Calu3 (cell line): ENCODE measurements at regions not wholly inside any gene's neighbourhood (a gene's known extent, or its start where the extent isn't known, plus 50 kb on each side); places are given as distances from the start of the nearest gene placed in this dataset.

Experiments used
- BruUV-seq: library from RNA; stranded (reverse); fragments of 400-500 nt; replicated peaks from 2 replicates; lab custom pipeline; 2021; lab: Mats Ljungman, UMichigan
- CTCF ChIA-PET: fragments of 300-600 bp; sonication (Branson Sonifier 250); formaldehyde crosslinking; loops from one replicate; lab custom pipeline; 2022; ENCODE audit warnings: antibody characterized with exemption; lab: Charles Lee
- DNase-seq: peaks from one replicate; pipeline ENCODE4 v3.0.0; 2022
- H3K27ac Mint-ChIP-seq: one replicate; pipeline ENCODE4 v1.8.0; 2022; ENCODE audit warnings: mixed read lengths; ENCODE audit not compliant: unreplicated experiment
- H3K27me3 Mint-ChIP-seq: one replicate; pipeline ENCODE4 v1.8.0; 2022; ENCODE audit warnings: mixed read lengths; ENCODE audit not compliant: unreplicated experiment
- H3K36me3 Mint-ChIP-seq: one replicate; pipeline ENCODE4 v1.8.0; 2022; ENCODE audit warnings: mild to moderate bottlenecking, moderate library complexity, mixed read lengths; ENCODE audit not compliant: insufficient read depth, unreplicated experiment
- H3K4me1 Mint-ChIP-seq: one replicate; pipeline ENCODE4 v1.8.0; 2022; ENCODE audit warnings: mild to moderate bottlenecking, low read depth, mixed read lengths; ENCODE audit not compliant: unreplicated experiment
- H3K4me3 Mint-ChIP-seq: one replicate; pipeline ENCODE4 v1.8.0; 2022; ENCODE audit warnings: mild to moderate bottlenecking, low read depth, moderate library complexity, mixed read lengths; ENCODE audit not compliant: unreplicated experiment
- H3K9me3 Mint-ChIP-seq: one replicate; pipeline ENCODE4 v1.8.0; 2022; ENCODE audit warnings: low read depth, mixed read lengths; ENCODE audit not compliant: unreplicated experiment
- CTCF ChIP-seq: fragments of 200-600 bp; IDR thresholded peaks from one replicate; pipeline ENCODE4 v1.8.0; 2022; ENCODE audit warnings: antibody characterized with exemption; ENCODE audit not compliant: unreplicated experiment
- intact Hi-C: fragments of 100-400 bp; cut with micrococcal nuclease; formaldehyde crosslinking; loops from one replicate; pipeline ENCODE4 v1.10.0; 2022; ENCODE audit not compliant: unreplicated experiment

GRCh38 chr10:30190577-30191552 is 131.5 kb upstream of the JCAD start:
- BruUV-seq, result no TSS peak
- no peaks in the 10 kb centered on the region for H3K9me3 Mint-ChIP-seq
- intact Hi-C loops, result no loop called here
- peaks cover 66% of the 10 kb centered on the region for H3K27me3 Mint-ChIP-seq
- H3K27ac Mint-ChIP-seq, result no peak overlapping the region
- H3K4me1 Mint-ChIP-seq, result peaks cover 12% of the 10 kb centered on the region
- no peak for TF ChIP-seq CTCF
- no peak overlapping the region for H3K4me3 Mint-ChIP-seq
- DNase-seq, result no peak
- CTCF ChIA-PET, result no interaction called here
- H3K36me3 Mint-ChIP-seq, result no peaks in the 10 kb centered on the region

- intact Hi-C loops, result no loop called here
- no peak for TF ChIP-seq CTCF
- H3K27me3 Mint-ChIP-seq, result peaks cover 53% of the 10 kb centered on the region
- H3K36me3 Mint-ChIP-seq, result no peaks in the 10 kb centered on the region
- no peak overlapping the region for H3K4me3 Mint-ChIP-seq
- CTCF ChIA-PET, result no interaction called here
- no peak for DNase-seq
- H3K27ac Mint-ChIP-seq, result no peak overlapping the region
- peaks cover 22% of the 10 kb centered on the region for H3K4me1 Mint-ChIP-seq
- H3K9me3 Mint-ChIP-seq, result no peaks in the 10 kb centered on the region
- BruUV-seq, result no TSS peak
Observed at GRCh38 chr10:30189238-30189580, 129.8 kb upstream of the JCAD start.

GRCh38 chr10:30188556-30189237 is 129.3 kb upstream of the JCAD start:
- CTCF ChIA-PET, result no interaction called here
- BruUV-seq, result no TSS peak
- Mint-ChIP-seq H3K9me3 (no peaks in the 10 kb centered on the region), H3K36me3 (no peaks in the 10 kb centered on the region), H3K4me3 (no peak overlapping the region), H3K4me1 (peaks cover 22% of the 10 kb centered on the region), H3K27me3 (peaks cover 47% of the 10 kb centered on the region), H3K27ac (no peak overlapping the region)
- no peak for DNase-seq
- TF ChIP-seq CTCF, result no peak
- intact Hi-C loops, result no loop called here

- no peak for DNase-seq
- TF ChIP-seq CTCF, result no peak
- no peaks in the 10 kb centered on the region for H3K36me3 Mint-ChIP-seq
- no TSS peak for BruUV-seq
- H3K9me3 Mint-ChIP-seq, result no peaks in the 10 kb centered on the region
- no peak overlapping the region for H3K27ac Mint-ChIP-seq
- peaks cover 27% of the 10 kb centered on the region for H3K4me1 Mint-ChIP-seq
- intact Hi-C loops, result no loop called here
- CTCF ChIA-PET, result no interaction called here
- H3K4me3 Mint-ChIP-seq, result no peak overlapping the region
- H3K27me3 Mint-ChIP-seq, result peaks cover 41% of the 10 kb centered on the region
Observed at GRCh38 chr10:30188101-30188500, 128.7 kb upstream of the JCAD start.
